SK-N-SH (cell line): ENCODE measurements at regions not wholly inside any gene's neighbourhood (a gene's known extent, or its start where the extent isn't known, plus 50 kb on each side); places are given as distances from the start of the nearest gene placed in this dataset.

Experiments used
- CTCF ChIA-PET: fragments of 300-600, 350-600 bp; formaldehyde crosslinking; extraction: SDS; loops from one replicate; lab custom pipeline; 2021; lab: Yijun Ruan, JAX
- POLR2A ChIA-PET: fragments of 350-600 bp; sonication (Branson Sonifier 250); formaldehyde crosslinking; extraction: SDS; loops from one replicate; lab custom pipeline; 2020; ENCODE audit warnings: antibody characterized with exemption, inconsistent platforms; lab: Yijun Ruan, JAX
- DNase-seq: peaks from one replicate; pipeline ENCODE4 v3.0.0; 2012
- H2AFZ ChIP-seq: fragments of 200-600 bp; sonication (generic); 2 replicates; pipeline ENCODE4 v1.8.1; 2016; ENCODE audit warnings: antibody characterized with exemption, mild to moderate bottlenecking, low read depth
- H3F3A ChIP-seq: fragments of 200-600 bp; sonication (generic); replicated peaks from 2 replicates; pipeline ENCODE3; 2016; ENCODE audit warnings: antibody characterized with exemption, mild to moderate bottlenecking; ENCODE audit not compliant: insufficient read depth
- H3K27ac ChIP-seq, 2 experiments: fragments of 200-500 bp in 1 of 2; fragments of 200-600 bp in 1 of 2; sonication (Bioruptor generic) in 1 of 2; sonication (generic), shearing (Covaris generic) in 1 of 2; 2 replicates each; pipeline versions ENCODE4 v1.5.1 to v1.6.1; 2014 to 2016; ENCODE audit warnings: low read depth in 2 of 2, inconsistent platforms in 1 of 2, low read length in 1 of 2, mild to moderate bottlenecking in 1 of 2, mixed read lengths in 1 of 2
- H3K27me3 ChIP-seq: fragments of 200-600 bp; sonication (generic), shearing (Covaris generic); 2 replicates; pipeline ENCODE4 v1.6.1; 2016; ENCODE audit warnings: mixed run types; ENCODE audit not compliant: insufficient read depth
- H3K36me3 ChIP-seq, 2 experiments: fragments of 200-500 bp in 1 of 2; fragments of 200-600 bp in 1 of 2; sonication (Bioruptor generic) in 1 of 2; sonication (generic) in 1 of 2; replicated peaks in 1 of 2; 2 replicates each; pipeline versions ENCODE3 to v1.5.1; 2014 to 2016; ENCODE audit warnings: low read length in 1 of 2, mild to moderate bottlenecking in 1 of 2; ENCODE audit not compliant: insufficient read depth in 2 of 2, control insufficient read depth in 1 of 2
- H3K4me1 ChIP-seq, 2 experiments: fragments of 200-500 bp in 1 of 2; fragments of 200-600 bp in 1 of 2; sonication (Bioruptor generic) in 1 of 2; sonication (generic), shearing (Covaris generic) in 1 of 2; 2 replicates each; pipeline versions ENCODE4 v1.5.1 to v1.6.1; 2014 to 2016; ENCODE audit warnings: low read depth in 1 of 2, low read length in 1 of 2, mixed run types in 1 of 2; ENCODE audit not compliant: insufficient read depth in 2 of 2, control insufficient read depth in 1 of 2
- H3K4me2 ChIP-seq: fragments of 200-600 bp; sonication (generic), shearing (Covaris generic); 2 replicates; pipeline ENCODE4 v1.6.1; 2017; ENCODE audit warnings: mixed run types
- H3K4me3 ChIP-seq, 2 experiments: fragments of 200-500 bp in 1 of 2; fragments of 200-600 bp in 1 of 2; sonication (Bioruptor generic) in 1 of 2; sonication (generic), shearing (Covaris generic) in 1 of 2; 2 replicates each; pipeline versions ENCODE4 v1.5.1 to v1.8.1; 2014 to 2016; ENCODE audit warnings: low read depth in 2 of 2, inconsistent platforms in 1 of 2, low read length in 1 of 2, mild to moderate bottlenecking in 1 of 2, mixed read lengths in 1 of 2, moderate library complexity in 1 of 2
- H3K79me2 ChIP-seq: fragments of 200-600 bp; sonication (generic); 2 replicates; pipeline ENCODE4 v1.8.1; 2017; ENCODE audit warnings: mild to moderate bottlenecking; ENCODE audit not compliant: insufficient read depth
- H3K9ac ChIP-seq: fragments of 200-600 bp; sonication (generic); 2 replicates; pipeline ENCODE4 v1.6.1; 2017; ENCODE audit warnings: mixed run types
- H3K9me2 ChIP-seq: fragments of 200-600 bp; sonication (generic); 2 replicates; pipeline ENCODE4 v1.6.1; 2017; ENCODE audit warnings: mixed run types
- H3K9me3 ChIP-seq: fragments of 200-600 bp; sonication (generic); 2 replicates; pipeline ENCODE4 v1.6.1; 2017; ENCODE audit warnings: mixed run types, mild to moderate bottlenecking, moderate library complexity
- H4K20me1 ChIP-seq: fragments of 200-600 bp; sonication (generic); 2 replicates; pipeline ENCODE4 v1.6.1; 2017; ENCODE audit warnings: mild to moderate bottlenecking, mixed run types; ENCODE audit not compliant: insufficient read depth
- ELF1 ChIP-seq: IDR thresholded peaks from 2 replicates; pipeline ENCODE4 v1.4.0; 2012
- EP300 ChIP-seq, 2 experiments: IDR thresholded peaks; 2 replicates each; pipeline versions ENCODE4 v1.4.0 to v1.6.1; 2012; ENCODE audit warnings: borderline replicate concordance in 1 of 2, low read depth in 1 of 2, low read length in 1 of 2
- EZH2phosphoT487 ChIP-seq: fragments of 200-600 bp; sonication (generic); IDR thresholded peaks from 2 replicates; pipeline ENCODE4 v1.6.1; 2017; ENCODE audit warnings: low read depth, mixed run types, mild to moderate bottlenecking, antibody characterized with exemption, moderate library complexity, borderline replicate concordance
- FOSL2 ChIP-seq: IDR thresholded peaks from 2 replicates; pipeline ENCODE4 v1.4.0; 2012; ENCODE audit warnings: low read depth, mild to moderate bottlenecking, moderate library complexity, borderline replicate concordance
- FOXM1 ChIP-seq: IDR thresholded peaks from 2 replicates; pipeline ENCODE4 v1.4.0; 2012; ENCODE audit warnings: low read depth, mild to moderate bottlenecking
- GATA2 ChIP-seq: sonication (generic); formaldehyde crosslinking; IDR thresholded peaks from 2 replicates; pipeline ENCODE4 v1.5.0; 2020; ENCODE audit warnings: mild to moderate bottlenecking, missing genetic modification reagents
- IRF3 ChIP-seq: fragments of 150-350 bp; IDR thresholded peaks from 2 replicates; pipeline ENCODE4 v1.6.1; 2016; ENCODE audit warnings: mild to moderate bottlenecking, low read depth, low read length
- JUND ChIP-seq: IDR thresholded peaks from 2 replicates; pipeline ENCODE4 v1.4.0; 2012
- MEF2A ChIP-seq: IDR thresholded peaks from 2 replicates; pipeline ENCODE4 v1.4.0; 2012; ENCODE audit warnings: low read depth, borderline replicate concordance
- MXI1 ChIP-seq: IDR thresholded peaks from 2 replicates; pipeline ENCODE4 v1.6.1; 2012; ENCODE audit warnings: mild to moderate bottlenecking, low read depth, low read length, improper control_type of control experiment
- NFIC ChIP-seq: IDR thresholded peaks from 2 replicates; pipeline ENCODE4 v1.4.0; 2012; ENCODE audit warnings: borderline replicate concordance
- NRF1 ChIP-seq: IDR thresholded peaks from 2 replicates; pipeline ENCODE4 v1.6.1; 2012; ENCODE audit warnings: low read depth, mild to moderate bottlenecking, low read length
- POLR2AphosphoS5 ChIP-seq: IDR thresholded peaks from 2 replicates; pipeline ENCODE4 v1.6.1; 2012; ENCODE audit warnings: low read depth, low read length
- RAD21 ChIP-seq: IDR thresholded peaks from 2 replicates; pipeline ENCODE4 v1.6.1; 2012; ENCODE audit warnings: mild to moderate bottlenecking, low read length
- RCOR1 ChIP-seq: fragments of 150-350 bp; IDR thresholded peaks from 2 replicates; pipeline ENCODE4 v1.6.1; 2017; ENCODE audit warnings: antibody characterized with exemption, low read length
- REST ChIP-seq: IDR thresholded peaks from 2 replicates; pipeline ENCODE4 v1.6.1; 2012; ENCODE audit warnings: mild to moderate bottlenecking, low read depth, low read length, moderate library complexity
- RFX5 ChIP-seq: IDR thresholded peaks from 2 replicates; pipeline ENCODE4 v1.6.1; 2012; ENCODE audit warnings: mild to moderate bottlenecking, improper control_type of control experiment, low read length
- RXRA ChIP-seq: IDR thresholded peaks from 2 replicates; pipeline ENCODE4 v1.4.0; 2012; ENCODE audit warnings: low read depth, mild to moderate bottlenecking, borderline replicate concordance
- SIN3A ChIP-seq: IDR thresholded peaks from 2 replicates; pipeline ENCODE4 v1.6.1; 2012; ENCODE audit warnings: low read depth, mild to moderate bottlenecking, low read length, moderate library complexity, borderline replicate concordance
- TAF1 ChIP-seq: IDR thresholded peaks from 2 replicates; pipeline ENCODE4 v1.6.1; 2012; ENCODE audit warnings: low read depth, mild to moderate bottlenecking, low read length, moderate library complexity, borderline replicate concordance
- TCF12 ChIP-seq: IDR thresholded peaks from 2 replicates; pipeline ENCODE4 v1.4.0; 2012
- TEAD4 ChIP-seq: IDR thresholded peaks from 2 replicates; pipeline ENCODE4 v1.4.0; 2012; ENCODE audit warnings: mild to moderate bottlenecking, borderline replicate concordance; ENCODE audit not compliant: insufficient read depth
- USF2 ChIP-seq: fragments of 150-350 bp; IDR thresholded peaks from 2 replicates; pipeline ENCODE4 v1.6.1; 2017; ENCODE audit warnings: antibody characterized with exemption, low read length, low read depth, borderline replicate concordance
- WGBS: methylation state at CpG from one replicate; pipeline ENCODE4 v1.1.6; 2017; ENCODE audit warnings: low lambda C conversion rate; 5-methylcytosine and 5-hydroxymethylcytosine counted together

DNA sequence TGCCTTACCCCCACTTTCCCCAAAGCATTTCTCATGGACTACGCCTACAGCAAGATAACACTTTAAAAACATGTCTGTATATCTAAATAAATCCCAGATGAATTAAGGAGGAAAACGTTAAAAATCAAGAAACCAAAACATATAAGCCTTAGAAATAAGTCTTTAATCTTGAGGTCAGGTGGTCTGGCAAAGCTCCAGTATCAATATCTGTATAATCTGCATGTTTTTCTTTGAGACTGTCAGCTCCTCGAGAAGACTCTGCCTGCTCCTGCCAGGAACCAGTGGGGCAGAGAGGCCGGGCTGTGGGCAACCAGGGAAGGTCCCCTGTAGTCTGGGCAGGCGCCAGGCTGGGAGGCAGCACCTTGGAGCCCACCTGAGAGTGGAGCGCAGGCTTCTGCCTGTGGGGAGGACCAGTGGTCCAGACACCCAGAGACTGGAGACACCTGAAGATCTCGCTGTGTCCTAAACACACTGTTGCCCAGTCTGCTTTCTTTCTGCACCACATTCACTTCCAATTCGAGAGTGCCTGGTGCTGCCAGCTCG lies 291.0 kb upstream of the SOX11 start (continued):
- TF ChIP-seq MXI1 (no peak), MEF2A (no peak), NFIC (no peak), TEAD4 (no peak), ELF1 (no peak), GATA2 (CRISPR knock-in tag) (no peak), RCOR1 (no peak), USF2 (no peak), EP300 (IDR thresholded peaks at IDR 0.05; ENCODE audit: borderline replicate concordance in 1 of 2, low read depth in 1 of 2, low read length in 1 of 2) (no peak)

GRCh38 chr2:5403392-5403791 lies 288.8 kb upstream of the SOX11 start:
- Histone ChIP-seq H3K4me2 (no peak overlapping the region), H3K9me3 (no peaks in the 10 kb centered on the region; the same call in 1 of the 2 replicates), H3K36me3 (no peaks in the 10 kb centered on the region), H3K27me3 (no peaks in the 10 kb centered on the region), H3K79me2 (no peaks in the 10 kb centered on the region), H3K9me2 (no peaks in the 10 kb centered on the region), H3K4me3 (no peak overlapping the region), H3K9ac (no peak overlapping the region), H3K4me1 (no peaks in the 10 kb centered on the region), H2AFZ (no peak overlapping the region), H3K27ac (no peak overlapping the region), H3F3A (no peaks in the 10 kb centered on the region), H4K20me1 (no peaks in the 10 kb centered on the region)
- no peak for DNase-seq
- WGBS = 23% methylated on average over 6 of the region's 6 CpGs
- TF ChIP-seq EZH2phosphoT487 (no peak), JUND (no peak), POLR2AphosphoS5 (no peak), TAF1 (no peak), FOXM1 (no peak), RCOR1 (no peak), RFX5 (no peak), GATA2 (CRISPR knock-in tag) (no peak), RXRA (no peak), NRF1 (no peak), TCF12 (no peak), USF2 (no peak), FOSL2 (no peak), RAD21 (no peak), NFIC (no peak), REST (no peak), SIN3A (no peak), TEAD4 (no peak), MEF2A (no peak), IRF3 (no peak)
- ChIA-PET CTCF (interaction anchor here (1.0 kb wide), 1 partner anchor 54 kb away, joined by 3 read pairs; no protein-coding TSS in a partner anchor), POLR2A (no interaction called here)
